Limb (tissue), 2 donors: ENCODE measurements at regions not wholly inside any gene's neighbourhood (a gene's known extent, or its start where the extent isn't known, plus 50 kb on each side); places are given as distances from the start of the nearest gene placed in this dataset.

Experiments
- DNase-seq, 2 donors: peaks; one replicate each; pipeline ENCODE4 v3.0.0-alpha.2; 2016; ENCODE audit errors: extremely low spot score in 2 of 2

DNA sequence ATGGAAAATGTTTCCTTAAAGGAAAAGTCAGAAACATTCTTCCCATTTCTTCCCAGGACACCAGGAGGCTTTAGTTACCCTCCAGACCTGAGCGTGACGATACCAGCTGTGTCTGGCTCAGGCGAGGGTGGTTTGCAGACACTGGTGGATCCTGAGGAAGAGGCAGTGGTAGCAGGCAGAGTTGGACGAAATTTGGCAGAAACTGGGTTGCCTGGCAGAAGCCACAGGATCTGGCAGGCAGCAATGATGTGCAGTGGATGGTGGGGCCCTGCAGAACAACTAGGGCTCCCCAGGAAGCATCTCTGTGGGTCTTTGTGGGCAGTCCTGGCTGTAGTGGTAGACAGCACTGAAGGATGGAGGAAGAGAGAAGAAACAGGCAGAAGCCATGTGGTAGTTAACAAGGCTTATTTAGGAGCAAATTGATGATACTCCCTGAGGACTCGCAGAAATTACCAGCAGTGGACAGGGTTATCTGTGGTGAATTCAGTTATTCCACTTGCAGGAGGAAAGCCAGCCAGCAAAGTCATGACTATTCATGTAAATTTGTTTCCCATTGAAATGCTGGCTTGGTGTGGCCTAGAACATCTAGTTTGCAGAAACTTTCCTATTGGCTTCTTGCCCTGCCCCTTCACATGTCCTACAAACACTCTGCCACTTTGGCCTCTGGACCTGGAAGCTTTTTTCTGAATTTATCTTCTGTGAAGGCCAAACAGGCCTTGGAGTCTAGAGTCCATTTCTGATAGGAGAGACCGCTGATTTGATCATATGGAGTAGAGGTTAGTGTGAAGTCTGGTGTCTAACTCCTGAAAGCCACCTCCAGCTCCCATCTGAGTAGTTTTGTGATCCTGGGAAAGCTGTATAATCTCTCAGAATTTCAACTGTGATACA lies 212.0 kb downstream of the DMRT2 start:
- no peak for DNase-seq

DNA sequence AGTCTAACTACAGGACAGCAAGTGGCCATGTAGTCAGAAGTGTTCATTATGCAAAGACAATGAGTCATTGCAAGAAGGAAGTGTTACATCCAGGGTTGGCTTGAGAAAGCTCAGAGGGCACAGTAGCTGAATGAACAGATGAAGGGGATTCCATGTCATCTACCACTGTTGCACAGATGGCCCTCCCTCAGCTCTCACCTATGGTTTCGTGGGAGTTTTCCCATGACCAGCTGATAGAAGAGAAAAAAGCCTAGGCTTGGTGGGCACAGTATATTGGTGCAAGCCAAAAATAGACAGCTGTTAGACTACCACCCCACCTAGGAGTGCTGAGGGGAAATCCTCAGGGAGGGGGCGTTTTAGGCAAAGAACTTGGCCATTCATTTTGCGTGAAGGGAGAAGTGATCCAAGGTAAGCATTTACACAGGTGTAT lies 217.0 kb downstream of the DMRT2 start:
- no peak for DNase-seq

GRCh38 chr9:1267581-1267980 lies 217.4 kb downstream of the DMRT2 start:
- DNase-seq = no peak

DNA sequence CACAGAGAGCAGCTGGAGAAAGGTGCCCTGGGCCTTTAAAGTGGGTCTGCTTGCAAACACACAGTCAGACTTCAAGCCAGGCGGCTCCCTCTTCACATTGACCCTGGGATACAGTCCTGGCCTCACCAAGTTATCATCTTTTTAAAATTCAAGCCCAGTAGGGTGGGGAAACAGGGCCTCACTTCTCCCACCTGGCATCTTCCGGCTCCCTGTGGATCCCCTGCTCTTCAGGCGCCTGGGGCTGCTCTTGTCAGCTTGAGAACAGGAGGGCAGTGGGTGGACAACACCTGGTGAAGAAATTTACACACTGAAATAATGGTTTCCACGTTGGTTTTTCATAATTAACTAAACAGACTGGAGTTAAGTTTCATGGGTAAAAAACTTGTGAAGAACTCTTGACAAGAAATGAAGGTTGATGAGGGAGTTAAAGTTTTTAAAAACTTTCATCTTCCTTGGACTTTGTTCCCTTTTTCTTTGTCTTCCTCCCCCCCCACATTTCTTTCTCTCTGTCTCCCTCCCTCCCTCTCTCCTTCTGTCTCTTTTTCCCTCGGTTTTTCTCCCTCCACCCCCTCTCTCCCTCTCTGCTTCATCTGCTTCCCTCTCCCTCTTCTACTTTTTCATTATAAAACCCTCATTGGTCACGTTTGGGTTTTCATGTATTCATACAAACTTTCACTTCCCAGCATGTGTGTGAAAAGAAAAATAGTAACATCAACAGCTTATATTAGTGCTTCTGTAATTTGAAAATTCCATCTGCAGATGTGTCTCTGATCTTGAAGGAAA lies 219.6 kb downstream of the DMRT2 start:
- no peak for DNase-seq

DNA sequence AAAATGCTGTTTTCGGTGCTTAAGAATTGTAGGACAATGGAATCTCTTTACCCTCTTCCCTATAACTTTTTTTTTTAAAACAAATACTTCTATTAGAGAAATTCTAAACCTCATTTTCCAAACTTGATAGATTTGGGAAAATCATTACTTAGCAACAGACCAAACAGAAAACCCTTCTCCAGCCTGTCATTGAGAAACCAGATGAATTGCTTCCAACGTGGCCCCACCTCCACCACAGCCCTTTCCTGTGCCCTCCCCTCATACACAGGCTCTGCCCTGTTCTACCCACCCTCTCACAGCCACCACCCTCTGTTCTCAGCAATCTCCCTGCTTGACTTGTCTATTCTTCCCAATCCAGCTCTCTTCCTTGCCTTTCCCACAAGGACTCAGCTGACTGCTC lies 221.2 kb downstream of the DMRT2 start:
- no peak for DNase-seq

DNA sequence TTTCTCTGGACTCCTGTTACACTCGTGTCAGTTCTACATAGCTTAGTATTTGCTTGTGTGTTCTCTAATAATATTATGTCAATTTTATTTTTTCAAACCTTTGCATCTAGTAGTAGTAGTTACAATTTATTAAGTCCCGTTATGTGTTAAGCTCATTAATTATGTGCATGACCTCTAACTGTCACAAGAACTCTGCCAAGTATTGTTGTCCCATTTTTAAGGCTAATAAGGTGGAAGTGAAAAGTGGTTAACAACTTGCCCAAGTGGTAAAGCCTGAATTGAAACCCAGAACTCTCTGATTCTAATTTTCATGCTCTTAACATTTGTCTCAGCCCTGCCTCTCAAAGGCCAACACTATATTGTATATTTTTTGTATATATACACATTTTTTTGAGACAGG lies 221.6 kb downstream of the DMRT2 start:
- DNase-seq = no peak

DNA sequence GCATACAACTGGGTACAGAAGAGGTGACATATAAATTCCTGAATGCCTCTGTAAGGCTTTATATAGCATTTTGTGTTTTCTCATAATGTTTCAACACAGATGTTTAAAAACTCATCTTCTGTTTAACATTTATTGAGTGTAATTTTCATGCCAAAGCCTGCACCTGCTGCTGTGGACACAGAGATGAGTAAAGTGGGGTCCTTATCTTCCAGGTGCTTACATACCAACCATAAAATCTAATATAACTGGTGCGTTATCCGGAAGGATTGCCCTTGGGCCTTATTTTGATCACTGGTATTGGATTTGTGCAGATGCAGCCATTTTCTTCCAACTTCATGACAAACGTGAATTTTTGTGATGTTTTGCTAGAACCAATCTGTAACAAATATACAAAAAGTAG lies 222.3 kb downstream of the DMRT2 start:
- no peak for DNase-seq

DNA sequence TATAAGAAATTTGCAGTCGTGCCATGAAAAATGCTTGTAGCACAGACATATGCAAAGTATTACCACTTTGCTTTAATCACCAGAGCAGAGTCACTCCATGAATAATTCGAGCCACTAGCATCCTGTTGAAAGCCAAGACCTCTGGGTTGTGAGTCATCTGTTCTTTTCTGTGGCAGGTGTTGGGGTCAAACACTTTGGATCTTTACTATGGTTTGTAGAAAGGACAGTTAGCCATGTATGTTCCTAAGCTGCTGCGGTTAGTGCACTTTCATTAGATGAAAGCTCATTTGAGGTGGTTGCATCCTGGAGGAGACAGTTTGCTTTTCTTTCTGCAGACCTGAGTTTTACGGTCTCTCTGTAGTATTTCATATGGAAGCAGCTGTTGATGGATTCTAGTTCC lies 223.7 kb downstream of the DMRT2 start:
- no peak for DNase-seq

DNA sequence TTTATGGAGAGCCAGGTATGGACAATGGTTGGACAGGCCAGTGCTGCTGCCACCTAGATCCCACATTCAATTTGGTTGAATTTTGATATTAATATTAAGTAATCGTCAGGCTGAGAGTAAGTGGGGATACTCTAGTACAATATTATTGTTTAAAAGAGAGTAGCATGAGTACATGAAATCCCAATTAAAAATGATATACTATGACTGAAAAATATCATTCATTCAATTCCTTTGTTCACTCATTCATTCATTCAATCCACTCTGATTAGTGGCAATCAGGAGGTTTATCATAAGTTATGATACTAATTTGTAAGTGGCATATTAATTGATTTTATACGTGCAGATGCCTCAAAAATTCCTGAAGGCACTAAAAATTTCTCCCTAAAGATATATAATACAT lies 224.2 kb downstream of the DMRT2 start:
- no peak for DNase-seq

- DNase-seq = no peak
These were observed 226.3 kb downstream of the DMRT2 start for GRCh38 chr9:1276474-1276873.

GRCh38 chr9:1284727-1285126 lies 234.6 kb downstream of the DMRT2 start:
- DNase-seq = no peak

DNA sequence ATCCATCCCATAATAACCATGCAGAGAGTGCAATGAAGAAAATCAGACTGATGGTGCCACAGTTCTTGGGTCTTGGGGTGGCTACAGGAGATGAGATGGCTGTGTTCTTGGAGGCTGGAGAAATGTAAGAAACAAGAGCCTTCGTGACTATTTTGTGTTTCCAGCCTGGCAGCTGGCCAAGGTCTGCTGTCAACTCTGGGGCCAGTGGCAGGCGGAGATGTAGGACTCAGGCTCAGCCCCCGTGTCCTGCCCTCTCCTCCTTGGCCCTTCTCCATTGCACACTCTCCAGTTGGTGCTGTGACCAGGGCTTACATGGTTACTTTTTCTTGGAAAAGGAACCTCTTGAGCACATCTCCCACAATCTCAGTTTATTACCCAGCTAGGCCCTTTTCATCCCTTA lies 235.4 kb downstream of the DMRT2 start:
- DNase-seq = no peak

- DNase-seq = peak in 1 of 2 donors; percentile 39
These were observed 242.2 kb downstream of the DMRT2 start for GRCh38 chr9:1292384-1292783.

DNA sequence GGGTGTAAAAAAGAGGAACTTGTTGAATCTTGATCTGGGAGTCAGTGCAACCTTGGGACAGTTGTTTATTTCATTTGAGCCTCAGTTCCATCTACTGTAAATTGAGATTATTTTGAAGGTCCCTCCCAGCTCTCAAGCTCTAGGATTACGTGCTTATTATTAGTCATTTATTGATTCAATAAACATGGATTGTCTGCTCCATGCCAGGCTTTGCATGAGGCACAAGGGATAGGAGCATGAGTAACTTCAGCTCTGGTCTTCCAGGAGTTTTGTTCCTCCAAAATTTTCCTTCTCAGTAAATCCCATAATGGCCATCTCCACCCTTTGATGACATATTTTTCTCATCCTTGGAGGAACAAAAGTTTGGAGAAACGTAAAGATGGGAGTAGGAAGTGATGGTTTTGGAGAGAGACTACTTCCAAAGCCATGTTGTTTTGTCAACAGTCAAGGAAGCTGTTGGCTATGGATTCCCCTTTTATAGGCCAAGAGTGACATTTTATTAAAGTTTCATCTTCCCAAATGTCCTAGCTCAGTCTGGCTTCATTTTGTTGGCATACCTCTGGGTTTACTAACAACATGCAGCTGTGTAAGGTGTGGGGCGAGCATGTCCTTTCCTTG lies 244.6 kb downstream of the DMRT2 start:
- no peak for DNase-seq

GRCh38 chr9:1296331-1296730 lies 246.2 kb downstream of the DMRT2 start:
- DNase-seq = no peak

DNA sequence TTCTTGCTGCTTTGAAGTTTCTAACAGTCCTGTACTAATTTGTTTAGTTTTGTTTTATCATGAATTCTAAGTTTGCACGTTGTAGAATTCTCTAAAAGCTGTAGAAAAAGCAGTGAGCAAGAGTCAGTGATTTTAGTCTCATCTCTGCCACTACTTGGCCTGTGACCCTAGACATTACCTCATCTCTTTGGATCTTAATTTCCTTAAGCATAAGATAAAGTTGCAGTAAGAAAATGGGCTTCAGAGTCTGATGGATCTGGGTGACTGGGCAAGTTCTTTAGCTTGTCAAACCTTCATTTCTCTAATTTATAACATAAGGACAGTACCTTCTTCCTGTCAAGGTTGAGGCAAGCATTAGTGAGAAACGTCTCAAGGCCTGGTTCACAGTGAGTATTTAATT lies 247.9 kb downstream of the DMRT2 start:
- DNase-seq = no peak

GRCh38 chr9:1300941-1301340 lies 250.8 kb downstream of the DMRT2 start:
- peak in 1 of 2 donors; percentile 39 for DNase-seq

- DNase-seq = no peak
These were observed 253.8 kb downstream of the DMRT2 start for GRCh38 chr9:1303932-1304331.

DNA sequence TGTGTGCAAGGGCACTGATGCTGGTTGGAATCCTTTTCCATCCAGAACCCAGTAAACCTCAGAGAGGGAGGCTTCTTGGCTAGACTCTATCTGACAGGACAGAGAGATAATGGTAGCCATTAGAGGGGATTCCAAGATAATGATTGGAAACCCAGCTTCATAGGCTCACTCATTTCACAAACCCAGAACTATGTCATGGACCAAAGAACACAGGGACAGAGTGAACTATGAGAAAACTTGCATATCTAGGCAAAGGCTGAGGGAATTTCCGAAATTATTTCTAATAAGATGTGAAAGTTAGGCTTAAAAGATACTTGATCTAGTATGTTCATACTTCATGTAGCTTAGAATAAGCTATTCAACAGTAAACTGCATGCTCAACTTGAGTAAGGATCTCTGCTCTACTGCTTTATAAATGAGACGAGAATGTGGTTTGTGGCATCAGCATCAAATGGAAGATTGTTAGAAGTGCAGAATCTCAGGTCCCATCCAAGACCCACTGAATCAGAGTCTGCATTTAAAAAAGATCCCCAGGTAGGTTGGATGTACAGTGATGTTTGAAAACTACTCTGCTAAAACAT lies 261.4 kb downstream of the DMRT2 start:
- DNase-seq = no peak

DNA sequence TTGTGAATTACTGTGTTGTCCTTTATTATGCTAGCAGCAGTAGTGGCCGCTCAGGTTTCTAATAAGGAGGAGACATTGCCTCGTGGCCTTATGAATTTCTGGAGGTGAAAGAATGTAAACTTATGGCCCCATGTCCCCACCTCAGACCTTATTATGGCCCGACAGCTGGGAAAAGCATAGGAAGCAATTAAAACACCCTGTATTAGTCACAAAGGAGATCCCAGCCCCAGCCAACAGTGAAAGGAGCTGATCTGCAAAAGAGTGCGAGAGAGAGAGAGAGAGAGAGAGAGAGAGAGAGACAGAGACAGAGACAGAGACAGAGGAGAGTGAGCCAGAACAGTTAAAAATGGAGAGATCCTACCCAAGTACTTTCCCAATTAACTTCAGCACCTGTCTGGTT lies 269.3 kb downstream of the DMRT2 start:
- no peak for DNase-seq

- DNase-seq = peak in 1 of 2 donors; percentile 45
These were observed 269.9 kb downstream of the DMRT2 start for GRCh38 chr9:1320051-1320557.
